ENCODE measurements at regions not wholly inside any gene's neighbourhood (a gene's known extent, or its start where the extent isn't known, plus 50 kb on each side); places are given as distances from the start of the nearest gene placed in this dataset.

GRCh38 chr5:54663866-54664265 lies 146.3 kb downstream of the SNX18 start:
- H2AFZ ChIP-seq (ENCODE audit: low read length): no peak overlapping the region
- no peaks in the 10 kb centered on the region for H3K9me2 ChIP-seq (ENCODE audit: insufficient read depth, low read length)
- ChIA-PET CTCF (ENCODE audit: unreplicated experiment) (no interaction called here), POLR2A (interaction anchor here (0.7 kb wide), 1 partner anchor 128 kb away, joined by 3 read pairs; no protein-coding TSS in a partner anchor)
- no peaks in the 10 kb centered on the region for H3K4me1 ChIP-seq (ENCODE audit: insufficient read depth, low read length, poor library complexity, severe bottlenecking)
- no peak overlapping the region for H3K27ac ChIP-seq (ENCODE audit: low read depth, low read length, poor library complexity, severe bottlenecking)
- no peaks in the 10 kb centered on the region for H3K79me2 ChIP-seq (ENCODE audit: insufficient read depth, low read depth, low read length)
- no peak overlapping the region for H3K4me3 ChIP-seq (ENCODE audit: low read depth, low read length, poor library complexity, severe bottlenecking)
- H3K9me3 ChIP-seq (ENCODE audit: low read length): no peaks in the 10 kb centered on the region
- DNase-seq (ENCODE audit: low spot score): no peak
- TF ChIP-seq CTCF (conservative IDR thresholded peaks at IDR 0.05; ENCODE audit: low read length): no peak
- TF ChIP-seq EZH2phosphoT487 (IDR thresholded peaks at IDR 0.05; ENCODE audit: borderline replicate concordance, low read depth, low read length): no peak
- H4K20me1 ChIP-seq (ENCODE audit: insufficient read depth, low read length): no peaks in the 10 kb centered on the region
- H3K36me3 ChIP-seq (ENCODE audit: insufficient read depth, low read length): no peaks in the 10 kb centered on the region
- no TSS peak for BruUV-seq (replicated peaks)
- intact Hi-C loops (cut with micrococcal nuclease; ENCODE audit: unreplicated experiment): no loop called here
- no peak overlapping the region for H3K4me2 ChIP-seq (ENCODE audit: low read length)

GRCh38 chr5:54661111-54661510 lies 143.6 kb downstream of the SNX18 start:
- H3K27ac ChIP-seq (ENCODE audit: low read depth, low read length, poor library complexity, severe bottlenecking): no peak overlapping the region
- no peaks in the 10 kb centered on the region for H3K9me3 ChIP-seq (ENCODE audit: low read length)
- H4K20me1 ChIP-seq (ENCODE audit: insufficient read depth, low read length): no peaks in the 10 kb centered on the region
- CTCF ChIA-PET (ENCODE audit: unreplicated experiment): no interaction called here
- no peak for DNase-seq (ENCODE audit: low spot score)
- H3K4me3 ChIP-seq (ENCODE audit: low read depth, low read length, poor library complexity, severe bottlenecking): no peak overlapping the region
- BruUV-seq (replicated peaks): no TSS peak
- POLR2A ChIA-PET: interaction anchor here (0.6 kb wide), 1 partner anchor 1086 kb away, joined by 5 read pairs; no protein-coding TSS in a partner anchor
- no peaks in the 10 kb centered on the region for H3K36me3 ChIP-seq (ENCODE audit: insufficient read depth, low read length)
- no peaks in the 10 kb centered on the region for H3K9me2 ChIP-seq (ENCODE audit: insufficient read depth, low read length)
- H2AFZ ChIP-seq (ENCODE audit: low read length): no peak overlapping the region
- no peaks in the 10 kb centered on the region for H3K4me1 ChIP-seq (ENCODE audit: insufficient read depth, low read length, poor library complexity, severe bottlenecking)
- TF ChIP-seq EZH2phosphoT487 (IDR thresholded peaks at IDR 0.05; ENCODE audit: borderline replicate concordance, low read depth, low read length) (no peak), CTCF (conservative IDR thresholded peaks at IDR 0.05; ENCODE audit: low read length) (no peak)
- intact Hi-C loops (cut with micrococcal nuclease; ENCODE audit: unreplicated experiment): no loop called here
- no peaks in the 10 kb centered on the region for H3K79me2 ChIP-seq (ENCODE audit: insufficient read depth, low read depth, low read length)
- H3K4me2 ChIP-seq (ENCODE audit: low read length): no peak overlapping the region

GRCh38 chr5:54659700-54660131 lies 142.2 kb downstream of the SNX18 start:
- Histone ChIP-seq H3K9me3 (ENCODE audit: low read length) (no peaks in the 10 kb centered on the region), H3K4me1 (ENCODE audit: insufficient read depth, low read length, poor library complexity, severe bottlenecking) (no peaks in the 10 kb centered on the region), H3K4me3 (ENCODE audit: low read depth, low read length, poor library complexity, severe bottlenecking) (no peak overlapping the region), H3K4me2 (ENCODE audit: low read length) (no peak overlapping the region), H2AFZ (ENCODE audit: low read length) (no peak overlapping the region; the same call in 1 of the 2 replicates), H3K79me2 (ENCODE audit: insufficient read depth, low read depth, low read length) (no peaks in the 10 kb centered on the region), H4K20me1 (ENCODE audit: insufficient read depth, low read length) (no peaks in the 10 kb centered on the region), H3K27ac (ENCODE audit: low read depth, low read length, poor library complexity, severe bottlenecking) (no peak overlapping the region), H3K9me2 (ENCODE audit: insufficient read depth, low read length) (no peaks in the 10 kb centered on the region), H3K36me3 (ENCODE audit: insufficient read depth, low read length) (no peaks in the 10 kb centered on the region)
- no peak for TF ChIP-seq CTCF (conservative IDR thresholded peaks at IDR 0.05; ENCODE audit: low read length)
- no peak for TF ChIP-seq EZH2phosphoT487 (IDR thresholded peaks at IDR 0.05; ENCODE audit: borderline replicate concordance, low read depth, low read length)
- ChIA-PET CTCF (ENCODE audit: unreplicated experiment) (no interaction called here), POLR2A (interaction anchor here (0.6 to 1.1 kb wide), 6 partner anchors 9 to 625 kb away, joined by 3 to 5 read pairs (median 4); no protein-coding TSS in a partner anchor)
- intact Hi-C loops (cut with micrococcal nuclease; ENCODE audit: unreplicated experiment): no loop called here
- BruUV-seq (replicated peaks): no TSS peak
- DNase-seq (ENCODE audit: low spot score): no peak
